IMR-90 (cell line): ENCODE measurements at regions not wholly inside any gene's neighbourhood (a gene's known extent, or its start where the extent isn't known, plus 50 kb on each side); places are given as distances from the start of the nearest gene placed in this dataset.

ENCODE experiments used
- ATAC-seq: fragments of 200-7000 bp; cut with Tn5 transposase; 2 replicates; pipeline ENCODE4 v1.9.1; 2020; ENCODE audit warnings: low read depth, mild to moderate bottlenecking, moderate library complexity
- BruUV-seq: library from RNA; stranded (reverse); fragments of 400-500 nt; replicated peaks from 2 replicates; lab custom pipeline; 2021; lab: Mats Ljungman, UMichigan
- CTCF ChIA-PET: fragments of 300-600 bp; formaldehyde crosslinking; extraction: SDS; loops from one replicate; lab custom pipeline; 2021; ENCODE audit warnings: antibody characterized with exemption; lab: Yijun Ruan, JAX
- POLR2A ChIA-PET: fragments of 300-600 bp; sonication (Branson Sonifier 250); formaldehyde crosslinking; loops from one replicate; lab custom pipeline; 2022; ENCODE audit warnings: antibody characterized with exemption; ENCODE audit not compliant: unreplicated experiment; lab: Charles Lee
- DNase-seq: peaks from one replicate; pipeline ENCODE4 v3.0.0; 2013
- H2AFZ ChIP-seq: replicated peaks from 2 replicates; pipeline ENCODE3; 2013; ENCODE audit warnings: low read length, mild to moderate bottlenecking; ENCODE audit not compliant: poor library complexity
- H2AK5ac ChIP-seq: 2 replicates; pipeline ENCODE4 v1.6.1; 2013; ENCODE audit warnings: low read depth, low read length, inconsistent platforms
- H2AK9ac ChIP-seq: replicated peaks from 2 replicates; pipeline ENCODE3; 2013; ENCODE audit warnings: mild to moderate bottlenecking, low read depth, low read length, moderate library complexity; ENCODE audit not compliant: poor library complexity
- H2BK120ac ChIP-seq: 2 replicates; pipeline ENCODE4 v1.6.1; 2013; ENCODE audit warnings: low read depth, low read length, inconsistent platforms
- H2BK15ac ChIP-seq: 3 replicates; pipeline ENCODE4 v1.6.1; 2013; ENCODE audit warnings: low read depth, low read length, inconsistent platforms
- H2BK20ac ChIP-seq: 2 replicates; pipeline ENCODE4 v1.6.1; 2013; ENCODE audit warnings: low read depth, mild to moderate bottlenecking, inconsistent platforms, low read length, moderate library complexity
- H2BK5ac ChIP-seq: 2 replicates; pipeline ENCODE4 v1.6.1; 2013; ENCODE audit warnings: mild to moderate bottlenecking, low read depth, low read length, inconsistent platforms; ENCODE audit not compliant: poor library complexity, severe bottlenecking
- H3K14ac ChIP-seq: replicated peaks from 2 replicates; pipeline ENCODE4 v1.6.1; 2013; ENCODE audit warnings: low read depth, low read length, inconsistent platforms
- H3K18ac ChIP-seq: 2 replicates; pipeline ENCODE4 v1.6.1; 2013; ENCODE audit warnings: low read depth, low read length, control low read depth
- H3K23ac ChIP-seq: 2 replicates; pipeline ENCODE4 v1.6.1; 2013; ENCODE audit warnings: low read depth, low read length, inconsistent platforms
- H3K27ac ChIP-seq: 2 replicates; pipeline ENCODE4 v1.5.1; 2013; ENCODE audit warnings: mild to moderate bottlenecking, control low read depth, low read length; ENCODE audit not compliant: insufficient read depth
- H3K27me3 ChIP-seq: 2 replicates; pipeline ENCODE4 v1.6.1; 2013; ENCODE audit warnings: low read length; ENCODE audit not compliant: control insufficient read depth, insufficient read depth
- H3K36me3 ChIP-seq: 2 replicates; pipeline ENCODE4 v1.6.1; 2013; ENCODE audit warnings: low read length, mixed read lengths; ENCODE audit not compliant: control insufficient read depth, insufficient read depth
- H3K4ac ChIP-seq: 2 replicates; pipeline ENCODE4 v1.6.1; 2013; ENCODE audit warnings: low read depth, low read length, inconsistent platforms
- H3K4me1 ChIP-seq: 2 replicates; pipeline ENCODE4 v1.6.1; 2013; ENCODE audit warnings: low read length, mixed read lengths; ENCODE audit not compliant: control insufficient read depth, insufficient read depth
- H3K4me2 ChIP-seq: 2 replicates; pipeline ENCODE4 v1.6.1; 2013; ENCODE audit warnings: low read depth, mild to moderate bottlenecking, control low read depth, low read length, moderate library complexity
- H3K4me3 ChIP-seq: 2 replicates; pipeline ENCODE4 v1.5.1; 2013; ENCODE audit warnings: low read depth, mild to moderate bottlenecking, control low read depth, low read length, moderate library complexity; ENCODE audit not compliant: insufficient read depth
- H3K56ac ChIP-seq: 2 replicates; pipeline ENCODE4 v1.6.1; 2013; ENCODE audit warnings: low read length, inconsistent platforms; ENCODE audit not compliant: insufficient read depth; ENCODE audit errors: extremely low read depth
- H3K79me1 ChIP-seq, 2 experiments: 2 replicates each; pipeline ENCODE4 v1.6.1; 2013; ENCODE audit warnings: low read length in 2 of 2, inconsistent platforms in 1 of 2, low read depth in 1 of 2
- H3K9ac ChIP-seq: 2 replicates; pipeline ENCODE4 v1.6.1; 2013; ENCODE audit warnings: low read depth, low read length, control low read depth
- H3K9me1 ChIP-seq: 2 replicates; pipeline ENCODE4 v1.6.1; 2013; ENCODE audit warnings: low read length, inconsistent platforms; ENCODE audit not compliant: insufficient read depth
- H3K9me3 ChIP-seq: 2 replicates; pipeline ENCODE4 v1.6.1; 2013; ENCODE audit warnings: low read length; ENCODE audit not compliant: control insufficient read depth, insufficient read depth
- H4K20me1 ChIP-seq: 2 replicates; pipeline ENCODE4 v1.6.1; 2013; ENCODE audit warnings: low read length, inconsistent platforms; ENCODE audit not compliant: insufficient read depth
- H4K5ac ChIP-seq: 2 replicates; pipeline ENCODE4 v1.6.1; 2013; ENCODE audit warnings: mild to moderate bottlenecking, low read depth, low read length, control low read depth
- H4K8ac ChIP-seq, 2 experiments: 2 replicates each; pipeline ENCODE4 v1.6.1; 2013; ENCODE audit warnings: low read depth in 2 of 2, low read length in 2 of 2, control low read depth in 1 of 2, inconsistent platforms in 1 of 2
- H4K91ac ChIP-seq: 2 replicates; pipeline ENCODE4 v1.6.1; 2013; ENCODE audit warnings: low read depth, low read length, inconsistent platforms; ENCODE audit not compliant: insufficient read depth
- CEBPB ChIP-seq: IDR thresholded peaks from 2 replicates; pipeline ENCODE4 v1.6.1; 2012; ENCODE audit warnings: low read depth, low read length, improper control_type of control experiment
- MAFK ChIP-seq: IDR thresholded peaks from 2 replicates; pipeline ENCODE4 v1.6.1; 2012; ENCODE audit warnings: low read depth, low read length, improper control_type of control experiment
- MXI1 ChIP-seq: IDR thresholded peaks from 2 replicates; pipeline ENCODE4 v1.6.1; 2012; ENCODE audit warnings: low read depth, mild to moderate bottlenecking, low read length, moderate library complexity, borderline replicate concordance
- WGBS, 2 experiments: methylation state at CpG; one replicate each; pipeline versions ENCODE4 v1.1.5 to v1.1.7; 2013; ENCODE audit warnings: missing lambda C conversion rate in 2 of 2; ENCODE audit not compliant: insufficient read length in 1 of 2; ENCODE audit errors: extremely low coverage in 2 of 2; 5-methylcytosine and 5-hydroxymethylcytosine counted together
- dilution Hi-C: fragments of 300-500 bp; cut with HindIII; formaldehyde crosslinking; loops from one replicate; pipeline ENCODE4 v1.14.3; 2018; ENCODE audit warnings: low sequenced_read_pairs; ENCODE audit not compliant: unreplicated experiment
- in situ Hi-C: fragments of 300-500 bp; cut with MboI; formaldehyde crosslinking; loops from 3 replicates; pipeline ENCODE4 v1.14.3; 2019; ENCODE audit warnings: low sequenced_read_pairs, inconsistent platforms, mixed read lengths
- intact Hi-C: fragments of 100-400 bp; cut with micrococcal nuclease; formaldehyde crosslinking; loops from 2 replicates; pipeline ENCODE4 v1.10.0; 2022

DNA sequence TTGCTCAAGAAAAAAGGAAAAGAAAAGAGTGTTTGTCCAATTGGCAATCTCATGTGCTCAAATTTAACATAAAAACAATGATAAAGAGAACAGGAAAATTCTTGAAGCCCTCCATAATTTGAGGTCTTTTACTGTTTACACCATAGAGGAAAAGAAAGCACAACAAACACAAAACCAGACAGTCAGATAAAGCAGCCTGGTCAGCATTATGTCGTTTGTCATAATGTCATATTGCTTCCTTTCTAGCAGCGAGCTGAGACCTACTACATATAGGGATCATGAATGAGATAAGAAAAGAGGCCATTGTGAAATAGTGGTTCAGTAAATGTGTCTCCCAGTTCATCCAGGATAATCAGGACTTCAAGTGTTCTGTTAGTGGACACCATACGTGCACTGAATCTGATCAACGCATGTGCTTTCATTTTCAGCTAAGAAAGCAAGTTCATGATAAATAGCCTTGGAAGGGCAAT is 64.7 kb upstream of the SELENOP start:
- H4K91ac ChIP-seq: no peak overlapping the region
- no peak overlapping the region for H2AK9ac ChIP-seq
- BruUV-seq: no TSS peak
- no peak overlapping the region for H3K9ac ChIP-seq
- intact Hi-C loops: no loop called here
- H2BK120ac ChIP-seq: no peak overlapping the region
- no peak overlapping the region for H2BK20ac ChIP-seq
- no peak overlapping the region for H2BK15ac ChIP-seq
- in situ Hi-C loops: no loop called here
- no peaks in the 10 kb centered on the region for H4K20me1 ChIP-seq
- H2AK5ac ChIP-seq: no peak overlapping the region
- no peaks in the 10 kb centered on the region for H3K79me1 ChIP-seq
- H3K56ac ChIP-seq: no peak overlapping the region
- H3K23ac ChIP-seq: no peak overlapping the region
- H3K4ac ChIP-seq: no peak overlapping the region
- H4K8ac ChIP-seq: no peak overlapping the region
- H3K27me3 ChIP-seq: peaks cover 7% of the 10 kb centered on the region
- H3K4me2 ChIP-seq: peak overlapping the region; percentile 7; the same call in 1 of the 2 replicates
- TF ChIP-seq MXI1 (no peak), MAFK (no peak), CEBPB (0 out of 2 replicates have a peak, but pooled peaks have one; percentile 10)
- no peak overlapping the region for H3K4me3 ChIP-seq
- no peaks in the 10 kb centered on the region for H3K4me1 ChIP-seq
- DNase-seq: no peak
- H3K9me1 ChIP-seq: no peaks in the 10 kb centered on the region
- no peak overlapping the region for H2BK5ac ChIP-seq
- H3K27ac ChIP-seq: no peak overlapping the region
- no peak overlapping the region for H4K5ac ChIP-seq
- H3K9me3 ChIP-seq: no peaks in the 10 kb centered on the region
- no peak for ATAC-seq
- no CpG with 5 or more reads among the region's 4 CpGs for WGBS, 2 experiments
- H2AFZ ChIP-seq: no peak overlapping the region
- ChIA-PET POLR2A (no interaction called here), CTCF (interaction anchor here (0.6 kb wide), 1 partner anchor 18 kb away, joined by 5 read pairs; no protein-coding TSS in a partner anchor)
- H3K14ac ChIP-seq: no peak overlapping the region
- dilution Hi-C loops: no loop called here
- no peaks in the 10 kb centered on the region for H3K36me3 ChIP-seq
- H3K18ac ChIP-seq: no peak overlapping the region
